Epithelial cell of esophagus (primary cell): ENCODE measurements at regions not wholly inside any gene's neighbourhood (a gene's known extent, or its start where the extent isn't known, plus 50 kb on each side); places are given as distances from the start of the nearest gene placed in this dataset.
A peak's percentile ranks its signal among the peaks of the same experiment; 100 is the strongest.

Experiments used
- DNase-seq: peaks from one replicate; pipeline ENCODE4 v3.0.0; 2010; ENCODE audit warnings: low read depth
- H3K4me3 ChIP-seq: 2 replicates; pipeline ENCODE4 v1.5.1; 2011; ENCODE audit warnings: mild to moderate bottlenecking, low read length, control low read depth
- CTCF ChIP-seq: IDR thresholded peaks from 2 replicates; pipeline ENCODE4 v1.5.1; 2011; ENCODE audit warnings: low read depth, mild to moderate bottlenecking, low read length, control low read depth, inconsistent platforms; ENCODE audit not compliant: insufficient read depth; ENCODE audit errors: missing control alignments

- DNase-seq: no peak
- H3K4me3 ChIP-seq: no peak overlapping the region
- TF ChIP-seq CTCF: no peak
Measured at GRCh38 chr14:71179066-71179465, 271.8 kb downstream of the PCNX1 start.

GRCh38 chr14:71180397-71180796 lies 273.1 kb downstream of the PCNX1 start:
- TF ChIP-seq CTCF: no peak
- no peak overlapping the region for H3K4me3 ChIP-seq
- no peak for DNase-seq

- no peak for TF ChIP-seq CTCF
- H3K4me3 ChIP-seq: no peak overlapping the region
- DNase-seq: peak; percentile 51
Measured at GRCh38 chr14:71181215-71182003, 274.1 kb downstream of the PCNX1 start.

GRCh38 chr14:71183876-71184689 lies 276.8 kb downstream of the PCNX1 start:
- H3K4me3 ChIP-seq: no peak overlapping the region
- no peak for DNase-seq
- no peak for TF ChIP-seq CTCF

- no peak for DNase-seq
- no peak for TF ChIP-seq CTCF
- no peak overlapping the region for H3K4me3 ChIP-seq
Measured at GRCh38 chr14:71185637-71186036, 278.4 kb downstream of the PCNX1 start.

- no peak for DNase-seq
- no peak overlapping the region for H3K4me3 ChIP-seq
- no peak for TF ChIP-seq CTCF
Measured at GRCh38 chr14:71187633-71188356, 280.5 kb downstream of the PCNX1 start.
